Spleen (tissue), 11 donors: ENCODE measurements at regions not wholly inside any gene's neighbourhood (a gene's known extent, or its start where the extent isn't known, plus 50 kb on each side); places are given as distances from the start of the nearest gene placed in this dataset.
"Not testable (repeated sequence)": the region's sequence is repeated elsewhere in the genome, so short reads cannot be mapped to it uniquely, and the experiment has no call there.

ENCODE experiments used
- DNase-seq: peaks from one replicate; pipeline ENCODE4 v3.0.0-alpha.2; 2020
- H3K27ac ChIP-seq, 8 donors: fragments of 200-600 bp; sonication (generic) in 7 of 8; 1 replicate in 4 of 8; 2 replicates in 4 of 8; pipeline versions ENCODE4 v1.5.0 to v1.8.0; 2016 to 2021; ENCODE audit warnings: inconsistent platforms in 4 of 8, mild to moderate bottlenecking in 4 of 8, moderate library complexity in 1 of 8
- H3K27me3 ChIP-seq, 7 donors: fragments of 200-600 bp; sonication (generic) in 6 of 7; replicated peaks in 1 of 7; 1 replicate in 4 of 7; 2 replicates in 3 of 7; pipeline versions ENCODE4 v1.5.0 to v1.8.0; 2016 to 2021; ENCODE audit warnings: inconsistent platforms in 3 of 7, mild to moderate bottlenecking in 1 of 7
- H3K36me3 ChIP-seq, 6 donors: fragments of 200-600 bp; sonication (generic) in 5 of 6; 1 replicate in 4 of 6; 2 replicates in 2 of 6; pipeline versions ENCODE4 v1.5.0 to v1.8.0; 2016 to 2021; ENCODE audit warnings: inconsistent platforms in 2 of 6
- H3K4me1 ChIP-seq, 6 donors: fragments of 200-600 bp; sonication (generic) in 5 of 6; 1 replicate in 3 of 6; 2 replicates in 3 of 6; pipeline versions ENCODE4 v1.5.0 to v1.8.0; 2016 to 2021; ENCODE audit warnings: inconsistent platforms in 3 of 6
- H3K4me3 ChIP-seq, 8 donors: fragments of 200-600 bp; sonication (generic) in 7 of 8; 1 replicate in 4 of 8; 2 replicates in 4 of 8; pipeline versions ENCODE4 v1.5.0 to v1.8.0; 2016 to 2021; ENCODE audit warnings: inconsistent platforms in 4 of 8, mild to moderate bottlenecking in 4 of 8, moderate library complexity in 2 of 8
- H3K9me3 ChIP-seq, 8 donors: fragments of 200-600 bp; sonication (generic) in 7 of 8; 1 replicate in 4 of 8; 2 replicates in 4 of 8; pipeline versions ENCODE4 v1.5.0 to v1.8.0; 2016 to 2021; ENCODE audit warnings: inconsistent platforms in 4 of 8
- POLR2A ChIP-seq, 3 donors: fragments of 450-650 bp; IDR thresholded peaks; one replicate each; pipeline ENCODE4 v1.5.1; 2017; ENCODE audit warnings: antibody characterized with exemption in 3 of 3, mild to moderate bottlenecking in 1 of 3
- POLR2AphosphoS5 ChIP-seq, 3 donors: sonication (generic); formaldehyde crosslinking; IDR thresholded peaks; one replicate each; pipeline ENCODE4 v1.5.1; 2017; ENCODE audit warnings: antibody characterized with exemption in 3 of 3
- WGBS, 5 donors: extraction: QIAGEN DNeasy Blood & Tissue Kit in 3 of 5; methylation state at CpG; one replicate each; pipeline versions ENCODE4 v1.1.5 to v1.1.7; 2013 to 2018; 5-methylcytosine and 5-hydroxymethylcytosine counted together
- intact Hi-C: fragments of 100-400 bp; cut with DNase I; formaldehyde crosslinking; loops from one replicate; pipeline ENCODE4 v1.15.0; 2023; ENCODE audit warnings: low total_unique reads
- TF ChIP-seq, protein P1 (sequence below), 11 experiments: fragments of 200-600 bp in 7 of 11; fragments of 450-650 bp in 4 of 11; sonication (generic) in 4 of 11; IDR thresholded peaks in 8 of 11; conservative IDR thresholded peaks in 3 of 11; 1 replicate in 7 of 11; 2 replicates in 4 of 11; pipeline versions ENCODE4 v1.4.0 to v1.8.0; 2016 to 2021; ENCODE audit warnings: antibody characterized with exemption in 11 of 11, inconsistent platforms in 4 of 11, mild to moderate bottlenecking in 1 of 11
- donor health status: healthy with polysubstance abuse.
- donor health status: DM: no; HTN: no; CAD: no; lungs with moderate emphysema.
- donor health status: DM: no; HTN: no; CAD: no.
- donor health status: Bipolar disorder and iron deficiency.
- donor health status: healthy.
- donor health status: DM: no; HTN: no; CAD: no.
- donor health status: DM: yes; HTN: yes; CAD: no.

DNA sequence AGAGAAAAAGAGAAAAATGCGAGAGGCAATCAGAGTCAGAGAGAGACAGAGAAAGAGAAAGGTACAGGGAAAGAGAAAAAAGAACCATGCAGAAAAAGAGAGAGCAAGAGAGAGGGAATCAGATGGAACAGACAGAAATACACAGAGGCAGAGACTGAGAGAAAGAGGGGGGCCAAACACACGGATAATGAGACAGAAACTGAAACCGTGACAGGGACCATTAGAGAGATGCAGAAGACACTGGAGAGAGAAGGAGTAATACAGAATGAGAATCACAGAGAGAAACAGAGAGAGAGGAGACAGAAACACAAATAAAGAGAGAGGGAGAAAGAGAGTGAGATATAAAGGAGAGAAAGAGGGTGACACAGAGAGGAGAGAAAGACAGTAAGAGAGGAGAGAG is 412.1 kb upstream of the USP9Y start:
- Histone ChIP-seq H3K27ac (no peak overlapping the region), H3K36me3 (no peaks in the 10 kb centered on the region), H3K4me3 (no peak overlapping the region), H3K4me1 (no peaks in the 10 kb centered on the region), H3K9me3 (no peaks in the 10 kb centered on the region), H3K27me3 (no peaks in the 10 kb centered on the region)
- no peak for DNase-seq
- intact Hi-C loops, result no loop called here
- no peak for TF ChIP-seq POLR2AphosphoS5 (IDR thresholded peaks at IDR 0.05)
- 42 to 49% (median 46%) methylated on average over 3 of the region's 3 CpGs; no CpG with 5 or more reads in 2 of the 5 donors for WGBS, 5 donors

DNA sequence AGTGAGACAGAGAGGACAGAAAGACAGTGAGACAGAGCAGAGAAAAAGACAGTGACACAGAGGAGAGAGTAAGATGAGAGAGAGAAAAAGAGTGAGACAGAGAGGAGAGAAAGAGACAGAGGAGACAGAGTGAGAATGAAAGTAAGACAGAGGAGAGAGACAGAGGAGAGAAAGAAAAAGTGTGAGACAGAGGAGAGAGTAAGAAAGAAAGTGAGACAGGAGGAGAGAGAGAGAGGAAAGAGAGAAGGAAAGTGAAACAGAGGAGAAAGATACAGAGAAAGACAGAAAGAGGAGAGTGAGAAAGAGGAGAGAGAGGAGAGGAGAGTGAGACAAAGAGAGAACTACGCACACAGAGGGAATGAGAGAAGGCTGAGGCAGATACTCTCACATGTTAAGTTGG is 411.6 kb upstream of the USP9Y start:
- Histone ChIP-seq H3K4me1 (no peaks in the 10 kb centered on the region), H3K27ac (no peak overlapping the region), H3K27me3 (no peaks in the 10 kb centered on the region), H3K4me3 (no peak overlapping the region), H3K36me3 (no peaks in the 10 kb centered on the region), H3K9me3 (no peaks in the 10 kb centered on the region)
- no peak for DNase-seq
- TF ChIP-seq, protein P1, sequence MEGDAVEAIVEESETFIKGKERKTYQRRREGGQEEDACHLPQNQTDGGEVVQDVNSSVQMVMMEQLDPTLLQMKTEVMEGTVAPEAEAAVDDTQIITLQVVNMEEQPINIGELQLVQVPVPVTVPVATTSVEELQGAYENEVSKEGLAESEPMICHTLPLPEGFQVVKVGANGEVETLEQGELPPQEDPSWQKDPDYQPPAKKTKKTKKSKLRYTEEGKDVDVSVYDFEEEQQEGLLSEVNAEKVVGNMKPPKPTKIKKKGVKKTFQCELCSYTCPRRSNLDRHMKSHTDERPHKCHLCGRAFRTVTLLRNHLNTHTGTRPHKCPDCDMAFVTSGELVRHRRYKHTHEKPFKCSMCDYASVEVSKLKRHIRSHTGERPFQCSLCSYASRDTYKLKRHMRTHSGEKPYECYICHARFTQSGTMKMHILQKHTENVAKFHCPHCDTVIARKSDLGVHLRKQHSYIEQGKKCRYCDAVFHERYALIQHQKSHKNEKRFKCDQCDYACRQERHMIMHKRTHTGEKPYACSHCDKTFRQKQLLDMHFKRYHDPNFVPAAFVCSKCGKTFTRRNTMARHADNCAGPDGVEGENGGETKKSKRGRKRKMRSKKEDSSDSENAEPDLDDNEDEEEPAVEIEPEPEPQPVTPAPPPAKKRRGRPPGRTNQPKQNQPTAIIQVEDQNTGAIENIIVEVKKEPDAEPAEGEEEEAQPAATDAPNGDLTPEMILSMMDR (IDR thresholded peaks at IDR 0.05 in 8 of 11, conservative IDR thresholded peaks at IDR 0.05 in 3 of 11), result no peak
- TF ChIP-seq POLR2AphosphoS5 (IDR thresholded peaks at IDR 0.05), result no peak
- TF ChIP-seq POLR2A (IDR thresholded peaks at IDR 0.05), result no peak
- WGBS, 5 donors, result 45 to 56% (median 50%) methylated on average over 1 of the region's 1 CpG; no CpG with 5 or more reads in 2 of the 5 donors
- intact Hi-C loops, result no loop called here

DNA sequence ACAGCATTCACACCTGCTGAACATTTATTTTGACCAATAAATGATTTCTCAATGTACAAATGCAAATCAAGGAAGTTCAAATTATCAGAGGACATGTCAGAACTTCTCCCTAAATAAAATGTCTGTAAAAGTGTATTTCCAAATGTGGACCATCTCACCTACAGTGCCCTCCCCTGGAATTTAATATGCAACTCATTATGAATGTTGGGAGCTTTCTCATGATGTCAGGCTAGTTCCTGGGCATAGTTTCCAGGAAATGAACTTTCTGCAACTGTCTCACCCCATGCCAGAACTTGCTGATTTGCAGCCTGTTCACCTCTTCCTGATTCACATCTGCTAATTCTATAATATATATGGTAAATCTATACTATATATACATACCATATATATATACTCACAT is 408.5 kb upstream of the USP9Y start:
- H3K27ac ChIP-seq, result no peak overlapping the region
- intact Hi-C loops, result no loop called here
- H3K4me3 ChIP-seq, result no peak overlapping the region
- no peaks in the 10 kb centered on the region for H3K36me3 ChIP-seq
- TF ChIP-seq POLR2AphosphoS5 (IDR thresholded peaks at IDR 0.05) (no peak), POLR2A (IDR thresholded peaks at IDR 0.05) (no peak)
- TF ChIP-seq, protein P1 (IDR thresholded peaks at IDR 0.05 in 8 of 11, conservative IDR thresholded peaks at IDR 0.05 in 3 of 11), result no peak
- H3K9me3 ChIP-seq, result no peaks in the 10 kb centered on the region
- no peaks in the 10 kb centered on the region for H3K4me1 ChIP-seq
- no peaks in the 10 kb centered on the region for H3K27me3 ChIP-seq
- no peak for DNase-seq

DNA sequence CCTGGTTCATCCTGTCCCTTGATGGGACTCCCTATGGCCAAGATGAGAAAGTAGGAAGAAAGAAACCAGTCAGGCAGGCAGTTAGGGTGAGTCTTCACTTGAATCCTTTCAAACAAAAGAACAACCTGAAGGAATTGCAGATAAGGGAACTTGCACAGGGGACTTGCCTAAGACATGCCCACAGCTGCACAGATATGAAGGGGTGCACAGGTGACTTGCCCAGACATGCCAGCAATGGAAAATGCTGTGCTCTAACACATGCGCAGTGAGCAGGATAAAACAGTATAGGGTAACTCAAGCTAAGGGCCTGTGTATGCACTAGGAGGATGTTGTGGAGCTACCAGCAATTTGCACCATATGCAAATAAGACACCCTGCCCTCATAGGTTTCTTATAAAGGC is 404.6 kb upstream of the USP9Y start:
- TF ChIP-seq POLR2A (IDR thresholded peaks at IDR 0.05), result no peak
- no peak for TF ChIP-seq POLR2AphosphoS5 (IDR thresholded peaks at IDR 0.05)
- TF ChIP-seq, protein P1 (IDR thresholded peaks at IDR 0.05 in 8 of 11, conservative IDR thresholded peaks at IDR 0.05 in 3 of 11), result no peak
- Histone ChIP-seq H3K27me3 (no peaks in the 10 kb centered on the region), H3K27ac (no peak overlapping the region), H3K4me1 (no peaks in the 10 kb centered on the region), H3K9me3 (no peaks in the 10 kb centered on the region), H3K4me3 (no peak overlapping the region), H3K36me3 (no peaks in the 10 kb centered on the region)
- WGBS, 5 donors, result 50 to 85% (median 79%) methylated on average over 1 of the region's 1 CpG; no CpG with 5 or more reads in 2 of the 5 donors
- intact Hi-C loops, result no loop called here
- DNase-seq, result no peak

DNA sequence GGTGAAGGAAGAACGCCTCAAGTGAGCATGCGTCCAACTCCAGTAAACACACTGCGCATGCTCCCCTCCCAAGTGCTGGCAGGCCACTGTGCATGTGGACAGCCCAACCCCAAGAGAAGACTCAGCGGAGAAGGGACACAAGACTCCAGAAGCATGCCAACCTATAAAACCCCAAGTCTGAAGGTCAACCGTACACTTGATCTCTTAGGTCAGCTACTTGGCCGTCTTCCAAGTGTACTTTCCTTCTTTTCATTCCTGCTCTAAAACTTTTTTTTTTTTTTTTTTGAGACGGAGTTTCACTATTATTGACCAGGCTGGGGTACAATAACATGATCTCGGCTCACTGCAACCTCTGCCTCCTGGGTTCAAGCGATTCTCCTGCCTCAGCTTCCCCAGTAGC is 401.2 kb upstream of the USP9Y start:
- 83 to 93% (median 88%) methylated on average over 3 to 9 of the region's 9 CpGs; no CpG with 5 or more reads in 2 of the 5 donors for WGBS, 5 donors
- not testable (repeated sequence) for H3K4me1 ChIP-seq

More for the DNA sequence above, 401.2 kb upstream of the USP9Y start:
- H3K27ac ChIP-seq, H3K36me3 ChIP-seq, H3K9me3 ChIP-seq, H3K4me3 ChIP-seq, DNase-seq, H3K27me3 ChIP-seq, intact Hi-C loops: not testable (repeated sequence)
